HG03064 (cell line): ENCODE measurements at regions not wholly inside any gene's neighbourhood (a gene's known extent, or its start where the extent isn't known, plus 50 kb on each side); places are given as distances from the start of the nearest gene placed in this dataset.
"Not testable (repeated sequence)": the region's sequence is repeated elsewhere in the genome, so short reads cannot be mapped to it uniquely, and the experiment has no call there.

ENCODE experiments used
- ATAC-seq: cut with Tn5 transposase; IDR thresholded peaks from one replicate; pipeline ENCODE4 v1.9.1; 2021; ENCODE audit warnings: low read depth; ENCODE audit not compliant: unreplicated experiment

DNA sequence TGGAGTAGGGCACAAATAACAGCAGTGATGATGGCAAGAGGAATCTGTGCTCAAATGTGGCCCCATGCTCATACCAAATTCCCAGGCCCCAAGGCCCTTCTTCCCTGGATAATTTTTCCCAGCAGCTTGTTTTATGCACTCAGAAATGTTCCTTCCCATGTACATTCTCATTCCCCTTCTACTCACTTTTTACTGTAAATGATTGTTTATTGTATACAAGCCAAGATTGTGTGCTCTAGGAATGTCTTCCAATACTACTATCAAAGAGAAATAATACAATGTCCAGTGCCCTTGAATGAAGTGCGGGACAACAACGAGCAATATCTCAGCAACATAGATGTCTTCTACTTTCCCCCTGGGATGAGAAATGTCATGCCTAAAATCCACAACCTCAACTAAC is 201.6 kb downstream of the ICOS start:
- ATAC-seq: no peak

DNA sequence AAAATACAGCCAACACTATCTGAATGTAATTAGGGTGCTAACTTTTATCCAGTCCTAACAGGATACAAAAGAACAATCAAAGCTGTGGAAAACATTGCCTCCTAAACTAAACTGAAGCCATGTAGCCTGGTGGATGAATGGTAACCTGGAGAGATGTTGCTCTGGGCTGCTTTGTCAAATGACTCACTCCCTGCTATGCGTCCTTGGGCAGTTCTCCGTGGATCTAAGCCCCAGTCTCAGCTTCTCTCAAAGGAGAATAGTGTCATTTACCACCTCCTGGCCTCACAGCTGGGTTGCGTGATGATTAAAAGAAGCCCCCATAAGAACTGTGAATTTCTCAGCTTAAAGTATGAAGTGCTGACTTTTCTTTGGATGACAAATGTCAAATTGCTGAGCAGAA is 203.7 kb downstream of the ICOS start:
- ATAC-seq: no peak

DNA sequence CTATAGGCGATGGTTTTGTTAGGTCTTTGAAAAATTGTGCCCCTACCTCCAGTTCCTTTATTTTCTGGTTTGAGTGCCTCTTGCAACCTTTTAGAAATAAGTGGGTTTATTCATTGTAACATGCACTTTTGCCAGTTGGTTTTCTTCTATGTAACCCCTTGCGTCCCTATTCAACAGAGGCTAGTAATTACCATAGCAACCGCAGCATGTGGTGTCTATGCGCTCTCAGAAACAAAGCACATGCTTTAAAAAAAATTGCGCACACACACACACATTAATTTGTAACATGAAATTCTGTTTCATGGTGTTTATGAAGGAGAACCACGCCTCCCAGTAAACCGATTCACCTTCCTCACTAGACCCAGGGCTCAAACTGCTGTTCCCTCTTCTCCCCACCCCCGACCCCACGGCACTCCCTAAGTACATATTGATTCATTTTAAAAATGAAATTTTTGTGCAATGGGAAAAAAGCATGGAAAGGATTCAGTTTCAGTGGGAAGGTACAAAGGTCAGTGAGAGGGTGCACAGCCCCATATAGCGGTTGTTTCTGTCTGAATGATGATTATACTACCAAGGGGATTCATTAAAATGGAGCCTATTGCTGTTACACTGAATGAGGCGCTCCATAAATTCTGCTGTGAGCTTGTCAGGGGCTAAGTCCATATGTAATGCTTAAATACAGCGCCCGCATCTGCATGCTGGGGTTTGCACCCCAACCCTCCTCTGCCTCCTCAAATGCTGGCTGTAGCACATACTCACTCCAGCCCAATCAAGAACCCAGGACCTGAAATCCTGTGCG is 206.9 kb downstream of the ICOS start:
- no peak for ATAC-seq

DNA sequence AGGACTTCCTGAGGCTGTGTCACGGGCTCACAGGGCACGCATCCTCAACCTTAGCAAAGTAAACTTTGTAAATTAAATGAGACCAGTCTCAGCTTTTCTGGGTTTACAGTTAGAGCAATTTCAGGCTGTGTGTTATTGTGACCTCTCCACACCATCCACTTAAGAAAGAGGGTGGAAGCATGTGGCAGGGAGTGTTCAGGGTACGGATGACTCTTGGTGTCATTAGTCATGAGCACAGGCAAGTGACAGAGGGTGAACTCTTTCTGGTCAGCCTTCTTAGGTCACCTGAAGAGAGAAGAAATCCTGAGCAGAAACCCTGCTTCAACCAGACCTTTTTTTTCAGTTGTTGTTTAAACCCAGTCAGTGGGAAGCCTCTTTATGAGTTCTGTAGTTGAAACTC is 207.9 kb downstream of the ICOS start:
- ATAC-seq: no peak

DNA sequence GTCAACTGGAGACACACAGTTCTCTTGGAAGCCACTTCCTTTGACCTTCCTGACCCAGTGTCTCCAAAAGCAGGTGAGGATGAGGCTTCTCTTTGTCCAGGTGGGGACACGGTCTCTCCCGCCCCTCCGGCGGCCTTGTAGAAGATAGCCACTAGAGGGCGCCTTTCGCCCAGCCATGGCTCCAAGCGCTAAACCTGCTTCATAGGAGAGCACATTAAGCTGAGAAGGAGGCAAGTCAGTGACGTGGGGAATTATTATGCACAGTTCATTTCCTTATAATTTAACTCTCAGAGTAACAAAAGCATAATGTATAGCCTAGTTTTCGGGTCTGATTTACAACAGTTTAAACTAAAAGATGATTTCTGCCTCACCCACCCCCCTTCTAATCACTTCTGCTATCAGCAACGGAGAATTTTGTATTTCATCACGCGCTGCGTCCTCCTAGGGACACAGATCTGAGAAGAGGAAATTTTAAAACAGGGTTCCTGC is 208.7 kb downstream of the ICOS start:
- ATAC-seq: peak; percentile 96

DNA sequence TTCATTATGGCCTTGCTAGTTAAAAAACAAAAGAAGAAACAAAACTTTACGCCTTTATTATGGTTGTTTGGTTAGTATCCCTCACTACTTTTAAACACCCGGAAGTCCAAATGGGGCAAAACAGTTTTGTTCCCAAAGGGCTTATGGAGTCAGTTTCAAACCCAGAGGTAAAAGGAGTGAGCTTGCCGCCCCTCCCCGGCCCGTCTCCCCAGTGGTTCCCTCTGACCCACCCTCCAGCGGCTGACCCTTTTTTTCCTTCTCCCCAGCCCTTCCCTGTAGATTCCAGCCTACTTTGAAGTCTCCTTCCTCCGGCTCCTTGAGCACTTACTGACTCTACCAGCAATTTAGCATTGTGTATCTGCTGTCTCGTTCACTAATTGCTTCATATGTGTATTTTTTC is 209.2 kb downstream of the ICOS start:
- no peak for ATAC-seq

DNA sequence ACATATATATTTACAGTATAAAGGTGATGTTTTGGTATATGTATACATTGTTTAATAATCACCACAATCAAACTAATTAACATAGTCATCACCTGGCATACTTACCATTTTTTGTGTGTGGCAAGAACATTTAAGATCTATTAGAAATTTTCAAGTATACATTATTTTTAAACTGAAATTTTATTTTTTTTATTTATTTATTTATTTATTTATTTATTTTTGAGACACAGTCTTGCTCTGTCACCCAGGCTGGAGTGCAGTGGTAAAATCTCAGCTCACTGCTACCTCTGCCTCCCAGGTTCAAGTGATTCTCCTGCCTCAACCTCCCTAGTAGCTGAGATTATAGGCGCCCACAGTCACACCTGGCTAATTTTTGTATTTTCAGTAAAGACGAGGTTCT is 210.5 kb downstream of the ICOS start:
- not testable (repeated sequence) for ATAC-seq

DNA sequence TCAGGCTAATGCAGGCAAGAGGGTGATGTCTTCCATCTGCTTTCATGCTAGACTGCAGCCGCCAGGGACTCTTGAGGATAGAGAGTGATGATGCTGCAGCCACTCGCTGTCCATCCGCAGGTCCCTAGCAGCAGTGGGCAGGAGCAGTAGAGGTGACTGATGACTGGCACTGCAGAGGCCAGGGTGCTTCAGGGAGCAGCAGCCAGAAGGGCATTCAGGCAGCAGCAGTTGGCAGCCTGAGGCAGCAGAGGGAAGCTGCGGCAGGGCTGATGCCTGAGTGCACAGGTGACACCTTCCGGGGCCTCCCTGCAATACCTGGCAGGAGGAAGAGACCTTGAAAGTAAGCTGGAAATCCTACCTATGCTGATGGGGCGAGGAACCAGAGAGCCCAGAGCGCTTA is 214.2 kb downstream of the ICOS start:
- no peak for ATAC-seq

DNA sequence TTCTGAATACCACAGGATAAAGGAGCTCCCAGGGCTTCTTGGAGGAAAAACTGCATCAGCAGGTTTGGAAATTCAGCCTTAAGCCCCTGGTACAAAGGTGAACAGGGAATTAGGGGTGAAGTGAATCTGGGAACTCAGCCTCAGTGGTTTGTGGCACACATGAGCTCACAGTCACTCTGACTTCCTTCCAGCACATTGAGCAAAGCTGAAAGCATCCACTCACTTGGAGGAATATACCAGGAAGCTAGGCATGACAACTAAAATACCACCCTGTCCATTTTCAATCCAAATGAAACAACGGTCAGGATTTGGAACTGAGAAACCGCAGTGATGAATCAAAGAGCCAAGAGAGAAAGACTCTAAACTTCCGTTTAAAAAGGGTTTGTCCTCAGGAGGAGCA is 216.1 kb downstream of the ICOS start:
- no peak for ATAC-seq

DNA sequence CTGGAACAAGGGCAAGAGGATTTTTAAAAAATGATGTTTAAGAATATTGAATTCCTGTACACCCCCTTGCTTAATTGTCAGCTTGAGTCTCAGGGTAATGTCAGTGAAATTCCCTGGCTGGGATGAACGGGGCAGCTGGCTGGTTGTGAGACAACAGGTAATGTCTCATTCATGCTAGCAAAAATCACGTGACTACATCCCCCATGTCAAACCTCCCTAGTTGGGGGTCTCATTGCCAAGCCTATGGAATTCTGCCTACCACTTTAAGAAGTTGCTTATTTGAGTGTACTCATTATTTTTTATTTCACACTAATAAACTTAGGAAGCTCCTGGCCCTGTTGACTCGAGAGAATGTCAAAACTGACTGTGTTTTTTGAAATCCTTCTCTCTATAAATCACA is 218.3 kb downstream of the ICOS start:
- ATAC-seq: no peak

DNA sequence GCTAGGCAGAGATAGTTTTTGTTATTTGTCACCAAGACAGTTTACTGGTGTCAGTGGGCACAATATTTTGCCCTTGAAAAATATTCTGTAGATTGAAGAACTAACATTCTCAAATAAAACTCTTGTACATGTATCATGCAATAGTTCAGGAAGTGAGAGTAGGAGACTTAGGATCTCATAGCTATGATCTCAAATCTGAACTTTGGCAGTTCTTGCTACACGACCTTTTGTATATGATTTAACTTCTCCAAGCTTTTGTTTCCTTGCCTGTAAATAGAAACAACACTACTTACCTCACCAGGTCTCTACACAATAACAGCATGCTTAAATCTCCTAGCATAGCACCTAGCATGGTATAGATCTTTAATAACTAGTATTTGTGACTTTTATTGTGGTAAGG is 219.9 kb downstream of the ICOS start:
- ATAC-seq: no peak

DNA sequence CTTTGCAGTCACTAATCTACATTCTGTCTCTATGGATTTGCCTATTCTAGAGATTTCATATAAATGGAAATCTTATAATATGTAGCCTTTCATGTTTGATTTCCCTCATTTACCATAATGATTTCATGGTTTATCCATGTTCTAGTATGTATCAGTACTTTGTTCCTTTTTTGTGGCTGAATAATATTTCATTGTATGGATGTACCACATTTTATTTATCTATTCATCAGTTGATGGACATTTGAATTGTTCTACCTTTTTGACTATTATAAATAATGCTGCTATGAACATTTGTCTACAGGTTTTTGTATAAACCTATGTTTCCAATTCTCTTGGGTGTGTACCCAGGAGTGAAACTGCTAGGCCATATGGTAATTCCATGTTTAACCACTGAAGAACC is 221.1 kb downstream of the ICOS start:
- ATAC-seq: no peak

DNA sequence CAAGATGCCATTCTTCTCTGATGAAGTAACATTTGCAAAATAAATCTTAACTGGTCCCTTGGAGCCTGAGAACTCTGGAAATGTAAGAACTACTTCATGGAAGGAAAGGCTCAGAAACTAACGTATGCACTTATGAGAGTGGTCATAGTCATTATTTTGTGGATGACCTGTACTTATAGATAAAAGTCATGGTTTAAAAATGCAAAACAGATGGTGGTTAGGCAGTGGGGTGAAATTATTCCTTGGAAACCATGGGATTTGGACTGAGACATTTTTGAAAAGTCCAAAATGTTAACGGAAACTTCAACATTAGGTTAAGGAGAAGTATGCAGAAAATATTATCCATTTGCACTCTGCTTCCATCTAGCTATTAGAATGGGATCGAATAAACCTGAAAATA is 223.0 kb downstream of the ICOS start:
- ATAC-seq: no peak

DNA sequence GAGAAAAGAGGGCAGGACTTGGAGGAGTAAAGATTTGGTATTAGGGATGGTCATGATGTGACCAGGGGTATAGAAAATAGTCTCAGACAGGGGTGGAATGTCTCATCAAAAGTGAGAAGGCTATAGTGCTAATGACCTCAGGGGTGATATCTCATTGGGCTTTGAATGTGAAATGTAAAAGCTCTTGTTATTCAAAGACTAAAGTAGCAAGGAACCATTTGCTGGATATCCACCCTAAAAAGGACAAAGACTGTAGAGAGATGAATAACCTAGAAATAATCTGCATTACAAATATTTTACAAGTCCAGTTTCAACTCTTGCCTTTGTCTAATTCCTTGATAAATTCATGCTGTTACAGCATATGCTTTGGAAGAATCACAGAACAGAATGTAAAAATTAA is 224.4 kb downstream of the ICOS start:
- ATAC-seq: no peak

DNA sequence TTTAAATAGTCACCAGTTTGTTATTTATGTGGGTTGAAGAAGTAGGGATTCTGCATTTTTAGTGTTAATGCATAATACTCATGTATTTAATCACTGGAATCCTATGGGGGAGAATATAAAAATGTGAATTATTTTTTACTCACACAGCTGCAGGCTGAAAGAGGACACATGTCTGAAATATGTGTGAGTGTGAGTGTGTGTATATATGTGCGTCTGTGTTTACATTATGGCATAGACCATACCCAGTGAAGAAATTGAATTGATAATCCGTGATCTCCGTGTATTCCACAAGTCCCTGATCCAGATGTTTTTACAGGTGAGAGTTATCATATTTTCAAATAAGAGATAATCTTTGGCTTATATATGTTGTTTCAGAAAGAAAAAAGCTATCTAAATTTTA is 225.3 kb downstream of the ICOS start:
- no peak for ATAC-seq

DNA sequence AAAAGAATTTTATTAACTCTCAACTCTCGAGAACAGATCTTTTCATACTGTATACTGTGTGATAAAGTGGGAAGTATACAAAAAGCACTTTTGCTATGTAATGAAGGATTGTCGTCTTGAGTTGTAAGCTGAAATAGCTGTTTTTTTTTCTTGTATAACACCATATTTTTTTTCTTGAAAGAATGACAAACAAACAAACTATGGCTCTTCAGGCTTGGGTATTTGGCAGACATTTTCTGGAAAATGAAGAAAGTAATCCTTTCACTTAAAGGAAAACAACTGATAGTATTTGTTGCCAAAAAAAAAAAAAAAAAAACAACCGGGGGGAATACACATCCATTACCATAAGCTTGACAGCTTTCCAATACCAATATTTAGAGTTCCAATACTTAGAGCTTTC is 230.4 kb downstream of the ICOS start:
- no peak for ATAC-seq

DNA sequence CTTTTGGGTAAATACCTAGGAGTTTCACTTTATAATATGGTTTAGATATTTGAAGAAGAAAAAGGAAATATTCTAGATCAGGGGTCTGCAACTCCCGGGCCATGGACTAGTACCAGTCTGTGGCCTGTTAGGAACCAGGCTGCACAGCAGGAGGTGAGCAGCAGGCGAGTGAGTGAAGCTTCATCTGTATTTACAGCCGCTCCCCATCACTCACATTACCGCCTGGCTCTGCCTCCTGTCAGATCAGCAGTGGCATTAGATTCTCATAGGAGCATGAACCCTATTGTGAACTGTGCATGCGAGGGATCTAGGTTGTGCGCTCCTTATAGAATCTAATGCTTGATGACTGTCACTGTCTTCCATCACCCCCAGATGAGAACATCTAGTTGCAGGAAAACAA is 231.1 kb downstream of the ICOS start:
- not testable (repeated sequence) for ATAC-seq

DNA sequence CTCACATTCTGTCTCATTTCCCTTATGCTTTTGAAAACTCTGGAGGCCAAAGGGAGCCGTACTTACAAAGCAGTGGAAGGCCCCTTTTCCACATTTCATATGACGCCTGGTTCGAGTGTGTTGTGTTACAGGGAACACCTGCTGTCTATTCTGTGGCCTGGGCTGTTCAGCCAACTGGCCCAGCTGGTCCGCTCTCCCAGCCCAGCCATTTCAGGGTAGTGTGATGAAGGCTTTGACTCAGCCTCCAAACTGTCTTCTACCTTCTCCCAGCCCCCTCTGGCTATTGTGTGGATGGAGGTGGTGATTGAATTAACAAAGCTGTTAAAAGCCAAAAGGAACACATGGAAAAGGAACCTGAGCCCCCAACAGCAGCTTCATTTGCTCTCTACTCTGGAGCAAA is 233.8 kb downstream of the ICOS start:
- no peak for ATAC-seq

DNA sequence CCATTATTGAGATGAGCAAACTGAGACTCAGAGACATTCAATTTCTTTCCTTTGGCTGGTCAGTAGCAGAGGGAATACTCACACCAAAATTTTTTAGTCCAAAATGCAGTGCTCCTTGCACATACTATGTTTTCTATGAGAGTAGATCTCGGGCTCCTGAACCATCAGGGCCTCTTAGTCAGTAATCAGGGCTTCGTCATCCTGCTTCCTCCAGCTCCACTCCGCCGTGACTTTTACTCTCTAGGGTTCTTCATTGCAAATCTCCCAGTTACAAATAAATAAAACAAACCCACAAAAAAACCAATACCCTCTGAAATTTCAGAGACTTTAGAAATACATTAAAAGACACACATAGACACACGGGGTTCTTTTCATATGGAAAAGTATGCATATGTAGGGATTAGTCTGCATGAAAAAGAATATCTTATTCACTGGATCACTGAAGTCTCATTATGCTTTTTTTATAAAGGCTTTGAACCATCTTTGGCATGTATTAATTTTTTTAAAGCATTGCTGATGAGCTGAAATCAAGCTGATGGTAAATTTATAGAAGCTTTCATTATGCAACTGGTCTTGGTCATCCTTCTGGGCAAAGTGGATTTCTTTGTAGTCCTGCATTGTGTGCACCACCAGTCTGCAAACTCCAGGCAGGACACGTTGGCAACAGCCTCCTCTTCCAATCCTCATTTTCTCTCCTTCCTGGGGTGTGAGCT is 235.0 kb downstream of the ICOS start:
- ATAC-seq: no peak

DNA sequence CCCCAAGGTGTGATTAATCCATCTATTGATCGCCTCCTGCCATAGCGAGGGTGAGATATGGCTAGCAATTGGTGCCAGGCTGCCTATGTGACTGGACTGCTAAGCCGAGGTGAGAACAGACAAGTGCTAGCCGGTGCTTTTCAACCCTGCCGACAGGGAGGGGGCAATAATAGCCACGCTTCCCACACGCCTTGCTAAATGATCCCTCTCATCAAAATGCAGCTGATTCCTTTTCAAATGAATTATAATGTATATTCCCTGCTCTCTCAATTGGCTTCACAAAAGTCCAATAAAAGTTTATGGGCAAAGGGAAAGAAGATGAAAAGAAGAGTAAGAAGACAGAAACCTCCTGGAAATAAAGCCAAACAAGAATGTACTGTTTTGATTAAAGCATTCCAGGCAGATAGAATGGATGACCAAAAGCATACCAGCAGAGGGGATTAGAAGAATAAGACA is 235.6 kb downstream of the ICOS start:
- ATAC-seq: no peak

DNA sequence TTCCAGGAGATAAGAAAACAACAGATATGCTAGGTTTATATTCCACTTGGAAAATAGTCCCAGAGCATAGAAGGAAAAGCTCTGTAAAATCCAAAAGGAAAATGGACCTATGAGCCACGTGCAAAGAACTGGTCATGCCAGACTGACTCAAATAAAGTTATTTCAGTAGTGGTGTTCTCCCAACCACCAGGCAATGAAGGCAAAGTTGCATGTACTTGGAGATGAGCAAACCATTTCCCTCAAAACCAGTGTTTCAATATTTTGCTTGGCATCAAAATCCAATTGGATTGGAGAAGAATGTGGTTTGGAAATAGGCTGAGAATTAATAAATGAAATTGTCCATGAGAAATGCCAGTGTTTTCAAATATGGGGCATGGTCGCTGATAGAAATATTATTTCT is 237.5 kb downstream of the ICOS start:
- no peak for ATAC-seq
